MCF 10A (cell line): ENCODE measurements at regions not wholly inside any gene's neighbourhood (a gene's known extent, or its start where the extent isn't known, plus 50 kb on each side); places are given as distances from the start of the nearest gene placed in this dataset.

ENCODE experiments used
- BruUV-seq: library from RNA; stranded (reverse); fragments of 400-500 nt; replicated peaks from 2 replicates; lab custom pipeline; 2021; lab: Mats Ljungman, UMichigan
- CTCF ChIA-PET: fragments of 300-600 bp; sonication (Branson Sonifier 250); formaldehyde crosslinking; extraction: SDS; loops from one replicate; lab custom pipeline; 2021; ENCODE audit warnings: antibody characterized with exemption, inconsistent platforms; lab: Yijun Ruan, JAX
- POLR2A ChIA-PET: fragments of 300-600, 350-650 bp; sonication (Branson Sonifier 250); formaldehyde crosslinking; extraction: SDS; loops from one replicate; lab custom pipeline; 2020; ENCODE audit warnings: antibody characterized with exemption, inconsistent platforms; lab: Yijun Ruan, JAX
- DNase-seq: peaks from one replicate; pipeline ENCODE4 v3.0.0-alpha.2; 2018; ENCODE audit not compliant: unreplicated experiment
- H3K27ac Mint-ChIP-seq: one replicate; pipeline ENCODE4 v1.8.0; 2022; ENCODE audit warnings: mild to moderate bottlenecking, low read depth, mixed read lengths; ENCODE audit not compliant: unreplicated experiment
- H3K27me3 Mint-ChIP-seq: one replicate; pipeline ENCODE4 v1.8.0; 2022; ENCODE audit warnings: mixed read lengths; ENCODE audit not compliant: insufficient read depth, unreplicated experiment
- H3K36me3 Mint-ChIP-seq: one replicate; pipeline ENCODE4 v1.8.0; 2022; ENCODE audit warnings: mild to moderate bottlenecking, moderate library complexity, mixed read lengths; ENCODE audit not compliant: insufficient read depth, unreplicated experiment
- H3K4me1 Mint-ChIP-seq: one replicate; pipeline ENCODE4 v1.8.0; 2022; ENCODE audit warnings: mixed read lengths; ENCODE audit not compliant: insufficient read depth, unreplicated experiment
- H3K4me3 Mint-ChIP-seq: one replicate; pipeline ENCODE4 v1.8.0; 2022; ENCODE audit warnings: mild to moderate bottlenecking, moderate library complexity, mixed read lengths; ENCODE audit not compliant: unreplicated experiment
- H3K9me3 Mint-ChIP-seq: one replicate; pipeline ENCODE4 v1.8.0; 2022; ENCODE audit warnings: mixed read lengths; ENCODE audit not compliant: unreplicated experiment
- intact Hi-C: fragments of 100-400 bp; cut with micrococcal nuclease; formaldehyde crosslinking; loops from 2 replicates; pipeline ENCODE4 v1.14.1; 2022
- TF ChIP-seq, protein P1 (sequence below): fragments of 200-600 bp; IDR thresholded peaks from one replicate; pipeline ENCODE4 v1.8.0; 2022; ENCODE audit warnings: antibody characterized with exemption, mild to moderate bottlenecking; ENCODE audit not compliant: unreplicated experiment

DNA sequence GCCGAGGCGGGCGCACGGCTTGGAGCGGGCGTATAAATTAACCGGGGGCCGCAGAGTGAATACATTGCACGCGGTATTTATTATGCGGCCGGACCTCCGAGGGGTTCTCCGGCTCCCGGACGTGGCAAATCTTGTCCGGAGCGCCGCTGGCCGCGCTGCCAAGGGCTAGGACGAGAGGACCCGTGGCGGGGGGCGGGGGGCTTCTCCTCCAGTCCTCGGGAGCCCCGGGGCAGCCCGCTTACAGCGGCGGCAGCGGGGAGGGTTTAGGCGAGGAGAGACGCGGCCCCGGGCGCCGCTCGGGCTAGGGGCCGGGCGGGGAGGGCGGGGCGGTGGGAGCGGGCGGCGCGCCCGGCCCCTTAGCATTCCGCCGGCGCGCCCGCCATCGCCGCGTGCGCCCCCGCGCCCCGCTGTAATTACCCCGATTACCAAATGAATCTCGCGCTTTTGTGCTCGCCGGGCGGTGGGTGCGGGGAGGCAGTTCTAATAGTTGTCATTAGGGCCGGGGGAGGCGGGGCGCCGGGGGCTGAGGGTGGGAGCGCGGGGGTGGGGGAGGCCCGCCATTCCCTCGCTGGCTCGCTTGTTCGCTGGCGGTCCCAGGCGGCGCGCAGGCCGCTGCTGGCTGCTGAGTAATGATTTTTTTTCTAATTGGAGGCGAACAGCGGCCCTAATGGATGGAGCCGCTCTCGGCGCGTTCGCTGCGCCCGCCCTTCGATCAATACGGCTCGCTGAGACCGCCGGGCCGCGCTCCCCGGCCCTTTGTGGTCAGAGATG, 276.6 kb downstream of the BCOR start:
- TF ChIP-seq, protein P1, sequence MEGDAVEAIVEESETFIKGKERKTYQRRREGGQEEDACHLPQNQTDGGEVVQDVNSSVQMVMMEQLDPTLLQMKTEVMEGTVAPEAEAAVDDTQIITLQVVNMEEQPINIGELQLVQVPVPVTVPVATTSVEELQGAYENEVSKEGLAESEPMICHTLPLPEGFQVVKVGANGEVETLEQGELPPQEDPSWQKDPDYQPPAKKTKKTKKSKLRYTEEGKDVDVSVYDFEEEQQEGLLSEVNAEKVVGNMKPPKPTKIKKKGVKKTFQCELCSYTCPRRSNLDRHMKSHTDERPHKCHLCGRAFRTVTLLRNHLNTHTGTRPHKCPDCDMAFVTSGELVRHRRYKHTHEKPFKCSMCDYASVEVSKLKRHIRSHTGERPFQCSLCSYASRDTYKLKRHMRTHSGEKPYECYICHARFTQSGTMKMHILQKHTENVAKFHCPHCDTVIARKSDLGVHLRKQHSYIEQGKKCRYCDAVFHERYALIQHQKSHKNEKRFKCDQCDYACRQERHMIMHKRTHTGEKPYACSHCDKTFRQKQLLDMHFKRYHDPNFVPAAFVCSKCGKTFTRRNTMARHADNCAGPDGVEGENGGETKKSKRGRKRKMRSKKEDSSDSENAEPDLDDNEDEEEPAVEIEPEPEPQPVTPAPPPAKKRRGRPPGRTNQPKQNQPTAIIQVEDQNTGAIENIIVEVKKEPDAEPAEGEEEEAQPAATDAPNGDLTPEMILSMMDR, result no peak
- no TSS peak for BruUV-seq
- Mint-ChIP-seq H3K4me1 (no peaks in the 10 kb centered on the region), H3K36me3 (no peaks in the 10 kb centered on the region), H3K4me3 (no peak overlapping the region), H3K27me3 (peaks cover 63% of the 10 kb centered on the region), H3K27ac (no peak overlapping the region), H3K9me3 (no peaks in the 10 kb centered on the region)
- no peak for DNase-seq
- ChIA-PET CTCF (no interaction called here), POLR2A (no interaction called here)
- intact Hi-C loops, result no loop called here

DNA sequence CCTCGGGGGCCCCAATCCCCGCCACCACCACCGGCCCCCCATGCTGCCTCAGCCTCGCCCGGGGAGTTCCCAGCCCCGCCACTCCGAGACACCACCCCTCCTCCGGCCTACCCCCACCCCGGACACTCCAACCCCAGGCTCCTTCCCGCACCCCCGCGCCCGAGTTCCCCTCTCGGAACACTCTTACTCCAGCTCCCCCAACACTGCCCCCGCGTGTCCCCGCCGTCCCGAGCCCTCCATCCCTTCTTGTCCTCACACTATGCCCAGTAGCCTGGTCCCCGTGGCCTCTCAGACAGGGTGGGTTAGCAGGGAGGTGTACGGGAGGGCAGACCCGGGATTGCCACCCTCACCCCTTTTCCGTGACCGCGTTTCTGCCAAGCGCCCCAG, 276.1 kb downstream of the BCOR start:
- no TSS peak for BruUV-seq
- TF ChIP-seq, protein P1, result no peak
- no peaks in the 10 kb centered on the region for H3K4me1 Mint-ChIP-seq
- no peak overlapping the region for H3K4me3 Mint-ChIP-seq
- no peak for DNase-seq
- H3K36me3 Mint-ChIP-seq, result no peaks in the 10 kb centered on the region
- no peaks in the 10 kb centered on the region for H3K9me3 Mint-ChIP-seq
- no peak overlapping the region for H3K27ac Mint-ChIP-seq
- intact Hi-C loops, result no loop called here
- peaks cover 66% of the 10 kb centered on the region for H3K27me3 Mint-ChIP-seq
- ChIA-PET CTCF (no interaction called here), POLR2A (no interaction called here)

DNA sequence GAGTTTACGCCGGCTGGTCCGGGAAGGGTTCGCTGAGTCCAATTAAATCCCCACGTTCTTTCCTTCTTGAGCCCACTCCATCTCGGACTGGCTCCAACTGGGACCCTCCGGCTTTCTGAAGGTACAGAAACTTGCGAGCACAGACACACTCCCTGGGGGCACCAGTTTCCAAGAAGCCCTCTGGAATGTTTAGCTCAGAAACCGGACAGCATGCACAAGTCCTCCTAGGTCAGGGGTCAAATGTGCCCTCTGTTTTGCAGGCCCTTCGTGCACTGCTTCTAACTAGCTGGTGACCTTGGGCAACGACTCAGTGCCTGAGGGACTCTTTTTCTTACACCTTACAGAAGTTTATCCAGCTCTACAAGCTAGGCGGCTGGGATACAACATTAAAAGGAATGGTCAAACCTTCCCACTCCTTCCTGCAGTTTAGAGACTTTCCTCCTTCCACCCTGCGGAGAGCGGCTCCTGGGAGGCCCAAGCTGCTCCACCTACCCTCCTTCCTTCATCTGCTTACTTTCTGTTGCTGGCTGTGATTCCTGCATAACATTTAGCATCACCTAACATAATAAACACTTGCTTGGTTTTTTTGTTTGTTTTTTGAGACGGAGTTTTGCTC, 275.5 kb downstream of the BCOR start:
- Mint-ChIP-seq H3K27me3 (peaks cover 70% of the 10 kb centered on the region), H3K27ac (no peak overlapping the region), H3K4me1 (no peaks in the 10 kb centered on the region), H3K9me3 (no peaks in the 10 kb centered on the region), H3K36me3 (no peaks in the 10 kb centered on the region), H3K4me3 (no peak overlapping the region)
- TF ChIP-seq, protein P1, result no peak
- no peak for DNase-seq
- BruUV-seq, result no TSS peak
- POLR2A ChIA-PET, result interaction anchor here (0.7 kb wide), 1 partner anchor 1067 kb away, joined by 3 read pairs; no protein-coding TSS in a partner anchor
- CTCF ChIA-PET, result no interaction called here
- intact Hi-C loops, result no loop called here

DNA sequence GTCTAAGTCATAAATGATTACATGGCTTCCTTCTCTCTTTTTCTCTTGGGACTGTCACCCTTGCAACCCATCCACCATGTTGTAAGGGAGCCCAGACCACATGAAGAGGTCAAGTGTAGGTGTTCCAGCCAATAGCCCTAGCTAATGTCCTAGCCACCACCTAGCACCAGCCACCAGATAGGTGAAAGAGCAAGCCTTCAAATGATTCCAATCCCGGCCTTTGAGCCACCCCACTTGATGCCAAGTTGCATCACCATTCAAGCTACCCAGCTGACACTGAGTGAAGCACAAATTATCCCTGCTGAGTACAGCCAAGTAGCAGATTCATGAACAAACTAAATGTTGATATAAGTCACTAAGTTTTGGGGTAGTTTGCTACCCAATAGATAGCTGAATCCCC, 274.3 kb downstream of the BCOR start:
- no peak overlapping the region for H3K4me3 Mint-ChIP-seq
- no peaks in the 10 kb centered on the region for H3K9me3 Mint-ChIP-seq
- H3K36me3 Mint-ChIP-seq, result no peaks in the 10 kb centered on the region
- no peak for DNase-seq
- H3K27me3 Mint-ChIP-seq, result peaks cover 70% of the 10 kb centered on the region
- ChIA-PET CTCF (interaction anchor here (0.9 to 1.5 kb wide), 2 partner anchors 9 to 15 kb away, joined by 3 to 6 read pairs; no protein-coding TSS in a partner anchor), POLR2A (interaction anchor here (0.6 kb wide), 1 partner anchor 943 kb away, joined by 3 read pairs; no protein-coding TSS in a partner anchor)
- no peak overlapping the region for H3K27ac Mint-ChIP-seq
- TF ChIP-seq, protein P1, result no peak
- H3K4me1 Mint-ChIP-seq, result no peaks in the 10 kb centered on the region
- BruUV-seq, result no TSS peak
- intact Hi-C loops, result no loop called here
